Endothelial cell (in vitro differentiated cells): ENCODE measurements at regions not wholly inside any gene's neighbourhood (a gene's known extent, or its start where the extent isn't known, plus 50 kb on each side); places are given as distances from the start of the nearest gene placed in this dataset.

Source experiments
- DNase-seq: peaks from one replicate; pipeline ENCODE4 v3.0.0; 2021; ENCODE audit warnings: low spot score
- H3K27ac Mint-ChIP-seq: one replicate; pipeline ENCODE4 v1.8.0; 2021; ENCODE audit warnings: mixed read lengths, inconsistent platforms; ENCODE audit not compliant: unreplicated experiment
- H3K27me3 Mint-ChIP-seq: one replicate; pipeline ENCODE4 v1.8.0; 2021; ENCODE audit warnings: mild to moderate bottlenecking, moderate library complexity, mixed read lengths, inconsistent platforms; ENCODE audit not compliant: unreplicated experiment
- H3K36me3 Mint-ChIP-seq: one replicate; pipeline ENCODE4 v1.8.0; 2021; ENCODE audit warnings: mild to moderate bottlenecking, low read depth, mixed read lengths, inconsistent platforms; ENCODE audit not compliant: unreplicated experiment
- H3K4me1 Mint-ChIP-seq: one replicate; pipeline ENCODE4 v1.8.0; 2021; ENCODE audit warnings: mild to moderate bottlenecking, mixed read lengths, inconsistent platforms; ENCODE audit not compliant: unreplicated experiment
- H3K4me3 Mint-ChIP-seq: one replicate; pipeline ENCODE4 v1.8.0; 2021; ENCODE audit warnings: mild to moderate bottlenecking, mixed read lengths, inconsistent platforms; ENCODE audit not compliant: unreplicated experiment
- H3K9me3 Mint-ChIP-seq: one replicate; pipeline ENCODE4 v1.8.0; 2021; ENCODE audit warnings: mixed read lengths, inconsistent platforms; ENCODE audit not compliant: unreplicated experiment
- TF ChIP-seq, protein P1 (sequence below): fragments of 200-600 bp; sonication (generic); IDR thresholded peaks from one replicate; pipeline ENCODE4 v1.5.0; 2021; ENCODE audit warnings: antibody characterized with exemption; ENCODE audit not compliant: unreplicated experiment

DNA sequence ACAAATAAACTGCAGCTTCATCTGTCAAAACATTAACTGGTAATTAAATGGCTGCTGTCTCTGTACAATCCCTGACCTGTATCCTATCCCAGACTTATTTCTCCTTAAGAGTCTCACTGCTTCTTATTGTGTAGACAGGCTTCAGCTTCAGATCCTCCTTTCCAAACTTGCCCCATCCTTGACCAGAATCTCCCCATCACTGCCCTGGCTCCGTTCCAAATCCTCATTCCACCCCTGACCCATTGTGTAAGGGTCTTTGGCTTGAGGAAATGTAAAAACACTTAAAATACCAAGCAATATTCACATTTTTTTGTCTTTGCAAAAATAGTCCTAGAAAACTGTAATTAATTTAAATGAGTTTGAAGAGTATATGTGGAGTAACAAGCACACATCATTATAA is 152.6 kb upstream of the VEGFC start:
- Mint-ChIP-seq H3K27me3 (peaks cover 2% of the 10 kb centered on the region), H3K27ac (no peak overlapping the region), H3K4me3 (no peak overlapping the region), H3K36me3 (no peaks in the 10 kb centered on the region), H3K4me1 (peaks cover 2% of the 10 kb centered on the region), H3K9me3 (no peaks in the 10 kb centered on the region)
- no peak for DNase-seq
- TF ChIP-seq, protein P1, sequence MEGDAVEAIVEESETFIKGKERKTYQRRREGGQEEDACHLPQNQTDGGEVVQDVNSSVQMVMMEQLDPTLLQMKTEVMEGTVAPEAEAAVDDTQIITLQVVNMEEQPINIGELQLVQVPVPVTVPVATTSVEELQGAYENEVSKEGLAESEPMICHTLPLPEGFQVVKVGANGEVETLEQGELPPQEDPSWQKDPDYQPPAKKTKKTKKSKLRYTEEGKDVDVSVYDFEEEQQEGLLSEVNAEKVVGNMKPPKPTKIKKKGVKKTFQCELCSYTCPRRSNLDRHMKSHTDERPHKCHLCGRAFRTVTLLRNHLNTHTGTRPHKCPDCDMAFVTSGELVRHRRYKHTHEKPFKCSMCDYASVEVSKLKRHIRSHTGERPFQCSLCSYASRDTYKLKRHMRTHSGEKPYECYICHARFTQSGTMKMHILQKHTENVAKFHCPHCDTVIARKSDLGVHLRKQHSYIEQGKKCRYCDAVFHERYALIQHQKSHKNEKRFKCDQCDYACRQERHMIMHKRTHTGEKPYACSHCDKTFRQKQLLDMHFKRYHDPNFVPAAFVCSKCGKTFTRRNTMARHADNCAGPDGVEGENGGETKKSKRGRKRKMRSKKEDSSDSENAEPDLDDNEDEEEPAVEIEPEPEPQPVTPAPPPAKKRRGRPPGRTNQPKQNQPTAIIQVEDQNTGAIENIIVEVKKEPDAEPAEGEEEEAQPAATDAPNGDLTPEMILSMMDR: no peak

DNA sequence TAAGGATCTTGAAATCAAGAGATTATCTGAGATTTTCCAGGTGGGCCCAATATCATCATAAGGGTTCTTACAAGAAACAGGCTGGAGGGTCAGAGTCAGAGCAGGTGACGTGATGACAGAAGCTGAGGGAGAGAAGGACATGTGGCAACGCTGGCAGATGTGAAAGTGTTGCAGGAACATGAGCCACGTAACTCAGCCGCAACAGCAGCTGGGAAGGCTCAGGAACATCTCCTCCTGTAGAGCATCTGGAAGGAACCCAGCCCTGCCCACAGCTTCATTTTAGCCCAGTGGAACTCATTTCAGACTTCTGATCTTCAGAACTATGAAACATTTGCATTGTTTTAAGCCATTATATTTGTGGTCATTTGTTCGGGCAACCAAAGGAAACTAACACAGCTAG is 156.3 kb upstream of the VEGFC start:
- H3K4me1 Mint-ChIP-seq: peaks cover 2% of the 10 kb centered on the region
- peaks cover 2% of the 10 kb centered on the region for H3K27me3 Mint-ChIP-seq
- H3K36me3 Mint-ChIP-seq: no peaks in the 10 kb centered on the region
- H3K27ac Mint-ChIP-seq: no peak overlapping the region
- H3K9me3 Mint-ChIP-seq: no peaks in the 10 kb centered on the region
- H3K4me3 Mint-ChIP-seq: no peak overlapping the region
- no peak for DNase-seq
- TF ChIP-seq, protein P1: no peak

DNA sequence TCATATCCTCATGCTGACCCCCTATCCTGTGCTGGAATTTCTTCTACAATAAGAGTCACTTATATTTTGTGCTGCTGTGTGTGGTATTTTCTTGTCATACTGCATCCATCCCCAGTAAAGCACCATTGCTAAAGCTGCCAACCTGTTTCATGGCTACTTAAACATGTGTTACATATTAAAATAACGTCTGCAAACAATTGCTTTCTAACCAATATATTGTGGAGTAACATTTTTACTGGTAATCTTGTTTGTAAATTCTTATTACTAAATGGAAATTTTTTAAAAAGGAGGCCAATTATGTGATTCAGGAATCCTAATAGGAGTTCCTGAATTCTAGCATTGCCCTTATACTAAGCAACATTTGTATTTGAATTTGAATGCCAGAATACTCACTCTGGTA is 160.3 kb upstream of the VEGFC start:
- Mint-ChIP-seq H3K27ac (no peak overlapping the region), H3K27me3 (no peaks in the 10 kb centered on the region), H3K4me1 (no peaks in the 10 kb centered on the region), H3K36me3 (peaks cover 4% of the 10 kb centered on the region), H3K4me3 (no peak overlapping the region), H3K9me3 (no peaks in the 10 kb centered on the region)
- no peak for DNase-seq
- TF ChIP-seq, protein P1: no peak

DNA sequence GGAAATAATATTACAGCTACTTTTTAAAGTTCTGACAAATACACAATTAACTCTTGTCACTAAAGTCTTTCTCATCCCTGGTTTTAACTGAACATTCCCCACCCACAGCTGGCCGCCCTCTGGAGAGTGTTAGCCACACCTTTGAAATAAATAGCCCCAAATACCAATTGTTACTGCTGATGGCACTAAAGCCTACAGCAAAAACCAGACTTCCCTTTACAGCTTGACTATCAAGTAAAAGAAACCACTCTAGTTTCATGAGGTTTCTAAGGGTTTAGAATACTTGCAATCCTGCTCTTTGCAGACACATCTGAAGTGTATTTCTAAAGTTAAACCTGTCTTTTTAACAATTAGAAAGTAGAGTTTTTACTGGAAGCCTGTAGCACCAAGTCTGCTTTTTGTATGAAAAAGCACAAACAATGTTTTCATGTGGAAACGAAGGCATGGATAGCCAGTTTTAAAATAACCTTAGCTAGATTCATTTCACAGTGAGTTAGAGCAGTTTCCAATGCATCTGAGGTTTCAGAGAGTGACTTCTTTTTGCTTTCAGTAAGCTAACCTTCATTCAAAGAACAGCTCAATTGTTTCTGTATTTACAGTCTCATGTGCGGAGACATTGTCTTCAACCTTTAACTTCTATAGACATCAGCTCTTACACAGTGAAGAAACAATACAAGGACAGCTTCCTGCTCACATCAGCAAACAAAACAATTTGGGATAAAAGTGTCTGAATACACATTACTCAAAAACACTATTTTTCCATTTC is 164.8 kb upstream of the VEGFC start:
- no peaks in the 10 kb centered on the region for H3K9me3 Mint-ChIP-seq
- peaks cover 2% of the 10 kb centered on the region for H3K4me1 Mint-ChIP-seq
- TF ChIP-seq, protein P1: no peak
- H3K36me3 Mint-ChIP-seq: peaks cover 4% of the 10 kb centered on the region
- no peak overlapping the region for H3K4me3 Mint-ChIP-seq
- DNase-seq: no peak
- H3K27ac Mint-ChIP-seq: no peak overlapping the region
- no peaks in the 10 kb centered on the region for H3K27me3 Mint-ChIP-seq

DNA sequence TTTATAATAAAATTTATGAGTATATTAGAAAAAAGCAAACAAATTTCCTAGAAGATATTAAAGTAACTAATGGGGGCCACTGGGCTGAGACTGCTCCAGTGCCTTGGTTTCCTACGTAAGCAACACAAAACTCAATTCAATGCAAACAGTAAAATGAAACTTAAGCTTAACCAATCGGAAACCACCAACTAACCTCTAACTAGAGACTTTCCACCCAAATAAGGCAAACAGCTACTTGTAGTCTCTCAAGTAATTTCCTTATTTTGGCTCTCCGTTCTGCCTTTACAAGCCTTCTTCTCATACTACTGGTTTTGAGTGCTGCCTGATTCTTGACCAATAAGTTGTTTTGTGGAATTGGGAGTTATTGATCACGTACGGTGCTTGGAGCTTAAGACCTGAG is 167.3 kb upstream of the VEGFC start:
- no peak overlapping the region for H3K4me3 Mint-ChIP-seq

More for the DNA sequence above, 167.3 kb upstream of the VEGFC start:
- no peak for DNase-seq
- peaks cover 2% of the 10 kb centered on the region for H3K4me1 Mint-ChIP-seq
- H3K36me3 Mint-ChIP-seq: peaks cover 4% of the 10 kb centered on the region
- no peak overlapping the region for H3K27ac Mint-ChIP-seq
- H3K9me3 Mint-ChIP-seq: no peaks in the 10 kb centered on the region
- peaks cover 2% of the 10 kb centered on the region for H3K27me3 Mint-ChIP-seq
- TF ChIP-seq, protein P1: no peak
